K562 (cell line): ENCODE measurements at regions not wholly inside any gene's neighbourhood (a gene's known extent, or its start where the extent isn't known, plus 50 kb on each side); places are given as distances from the start of the nearest gene placed in this dataset.

ENCODE experiments used
- ATAC-seq: fragments of 200-7000 bp; cut with Tn5 transposase; 3 replicates; pipeline ENCODE4 v1.9.1; 2020; ENCODE audit warnings: moderate library complexity
- BruUV-seq: library from RNA; stranded (reverse); fragments of 400-500 nt; replicated peaks from 2 replicates; lab custom pipeline; 2021; lab: Mats Ljungman, UMichigan
- CTCF ChIA-PET: fragments of 300-600 bp; formaldehyde crosslinking; extraction: SDS; loops from one replicate; lab custom pipeline; 2021; ENCODE audit warnings: low intra/inter-chr PET ratio; lab: Yijun Ruan, JAX
- POLR2A ChIA-PET: fragments of 300-600, 350-650 bp; sonication (Branson Sonifier 250); formaldehyde crosslinking; extraction: SDS; loops from one replicate; lab custom pipeline; 2021; ENCODE audit warnings: antibody characterized with exemption, inconsistent platforms; lab: Yijun Ruan, JAX
- DNase-seq, 4 experiments: peaks; one replicate each; pipeline versions ENCODE4 v3.0.0 to v3.0.0-alpha.2; 2011 to 2018; ENCODE audit warnings: low spot score in 3 of 4, mixed read lengths in 3 of 4; ENCODE audit errors: extremely low read depth in 1 of 4
- FAIRE-seq: peaks from 2 replicates; lab custom pipeline; 2011; peaks lifted over from hg19 to GRCh38; lab: Jason Lieb, UNC
- H2AFZ ChIP-seq: 2 replicates; pipeline ENCODE4 v1.6.0; 2011; ENCODE audit warnings: low read depth, low read length, control low read depth, inconsistent platforms
- H3K27ac ChIP-seq: fragments of 200-600 bp; 3 replicates; pipeline ENCODE4 v1.8.0; 2011; ENCODE audit warnings: low read depth, mild to moderate bottlenecking, control low read depth, inconsistent platforms, low read length, moderate library complexity, mixed read lengths; ENCODE audit errors: extremely low read depth
- H3K27me3 ChIP-seq, 2 experiments: fragments of 300-600 bp in 1 of 2; 2 replicates in 1 of 2; 3 replicates in 1 of 2; pipeline versions ENCODE4 v1.6.0 to v1.8.0; 2011; ENCODE audit warnings: inconsistent platforms in 2 of 2, low read length in 2 of 2, mild to moderate bottlenecking in 1 of 2, mixed read lengths in 1 of 2, moderate library complexity in 1 of 2; ENCODE audit not compliant: control insufficient read depth in 2 of 2, insufficient read depth in 2 of 2
- H3K36me3 ChIP-seq: fragments of 300-600 bp; 3 replicates; pipeline ENCODE4 v1.8.0; 2011; ENCODE audit warnings: mild to moderate bottlenecking, low read length, inconsistent platforms; ENCODE audit not compliant: control insufficient read depth, insufficient read depth
- H3K4me1 ChIP-seq, 2 experiments: fragments of 200-600 bp in 1 of 2; replicated peaks in 1 of 2; 2 replicates in 1 of 2; 3 replicates in 1 of 2; pipeline versions ENCODE4 v1.5.1 to v1.8.0; 2011; ENCODE audit warnings: inconsistent platforms in 2 of 2, low read length in 2 of 2, mild to moderate bottlenecking in 1 of 2, mixed read lengths in 1 of 2, moderate library complexity in 1 of 2; ENCODE audit not compliant: control insufficient read depth in 2 of 2, insufficient read depth in 2 of 2
- H3K4me2 ChIP-seq: 2 replicates; pipeline ENCODE4 v1.6.1; 2011; ENCODE audit warnings: low read length, control low read depth, inconsistent platforms, mixed read lengths; ENCODE audit not compliant: insufficient read depth
- H3K4me3 ChIP-seq: fragments of 200-600 bp; sonication (generic), shearing (Covaris generic); 2 replicates; pipeline ENCODE4 v1.5.1; 2016; ENCODE audit warnings: control low read depth, inconsistent platforms
- H3K79me2 ChIP-seq: fragments of 200-600 bp; 3 replicates; pipeline ENCODE4 v1.8.0; 2011; ENCODE audit warnings: low read length, inconsistent platforms; ENCODE audit not compliant: control insufficient read depth, insufficient read depth
- H3K9ac ChIP-seq, 2 experiments: 2 replicates each; pipeline versions ENCODE4 v1.6.0 to v1.6.1; 2011; ENCODE audit warnings: low read depth in 2 of 2, low read length in 2 of 2, control low read depth in 1 of 2, inconsistent platforms in 1 of 2, mild to moderate bottlenecking in 1 of 2, mixed read lengths in 1 of 2; ENCODE audit not compliant: insufficient read depth in 1 of 2
- H3K9me1 ChIP-seq: one replicate; pipeline ENCODE4 v1.6.0; 2011; ENCODE audit warnings: inconsistent platforms, mild to moderate bottlenecking, low read length, moderate library complexity; ENCODE audit not compliant: control insufficient read depth, insufficient read depth
- H3K9me3 ChIP-seq: replicated peaks from 2 replicates; pipeline ENCODE4 v1.5.1; 2011; ENCODE audit warnings: low read depth, low read length, inconsistent platforms; ENCODE audit not compliant: control insufficient read depth, insufficient read depth
- H4K20me1 ChIP-seq: replicated peaks from 2 replicates; pipeline ENCODE4 v1.6.1; 2011; ENCODE audit warnings: low read length, inconsistent platforms, mixed read lengths; ENCODE audit not compliant: control insufficient read depth, insufficient read depth
- GATAD2B ChIP-seq: fragments of 450-650 bp; IDR thresholded peaks from 2 replicates; pipeline ENCODE4 v1.6.1; 2017; ENCODE audit warnings: mild to moderate bottlenecking, borderline replicate concordance
- ZNF232 ChIP-seq: sonication (generic); formaldehyde crosslinking; IDR thresholded peaks from 2 replicates; pipeline ENCODE4 v1.8.0; 2022; ENCODE audit warnings: mild to moderate bottlenecking, missing genetic modification reagents
- WGBS: fragments of 100-300 bp; shearing (Covaris generic); methylation state at CpG from one replicate; pipeline ENCODE4 v1.1.6; 2016; ENCODE audit warnings: low coverage, mixed read lengths; ENCODE audit not compliant: insufficient coverage; ENCODE audit errors: missing lambda C conversion rate; 5-methylcytosine and 5-hydroxymethylcytosine counted together
- in situ Hi-C: fragments of 300-500 bp; cut with MboI; formaldehyde crosslinking; loops from 4 replicates; pipeline ENCODE4 v1.15.0; 2018; ENCODE audit warnings: inconsistent platforms, mixed read lengths
- intact Hi-C: fragments of 100-400 bp; cut with micrococcal nuclease; formaldehyde crosslinking; loops from 2 replicates; pipeline ENCODE4 v1.14.2; 2022
- TF ChIP-seq, protein P1 (sequence below): fragments of 150-350 bp; conservative IDR thresholded peaks from 2 replicates; pipeline ENCODE4 v1.6.1; 2014; ENCODE audit warnings: low read length
- TF ChIP-seq, protein P2 (sequence below): fragments of 450-650 bp; IDR thresholded peaks from 2 replicates; pipeline ENCODE4 v1.6.1; 2016; ENCODE audit warnings: low read depth, mild to moderate bottlenecking, moderate library complexity

- TF ChIP-seq, protein P1, sequence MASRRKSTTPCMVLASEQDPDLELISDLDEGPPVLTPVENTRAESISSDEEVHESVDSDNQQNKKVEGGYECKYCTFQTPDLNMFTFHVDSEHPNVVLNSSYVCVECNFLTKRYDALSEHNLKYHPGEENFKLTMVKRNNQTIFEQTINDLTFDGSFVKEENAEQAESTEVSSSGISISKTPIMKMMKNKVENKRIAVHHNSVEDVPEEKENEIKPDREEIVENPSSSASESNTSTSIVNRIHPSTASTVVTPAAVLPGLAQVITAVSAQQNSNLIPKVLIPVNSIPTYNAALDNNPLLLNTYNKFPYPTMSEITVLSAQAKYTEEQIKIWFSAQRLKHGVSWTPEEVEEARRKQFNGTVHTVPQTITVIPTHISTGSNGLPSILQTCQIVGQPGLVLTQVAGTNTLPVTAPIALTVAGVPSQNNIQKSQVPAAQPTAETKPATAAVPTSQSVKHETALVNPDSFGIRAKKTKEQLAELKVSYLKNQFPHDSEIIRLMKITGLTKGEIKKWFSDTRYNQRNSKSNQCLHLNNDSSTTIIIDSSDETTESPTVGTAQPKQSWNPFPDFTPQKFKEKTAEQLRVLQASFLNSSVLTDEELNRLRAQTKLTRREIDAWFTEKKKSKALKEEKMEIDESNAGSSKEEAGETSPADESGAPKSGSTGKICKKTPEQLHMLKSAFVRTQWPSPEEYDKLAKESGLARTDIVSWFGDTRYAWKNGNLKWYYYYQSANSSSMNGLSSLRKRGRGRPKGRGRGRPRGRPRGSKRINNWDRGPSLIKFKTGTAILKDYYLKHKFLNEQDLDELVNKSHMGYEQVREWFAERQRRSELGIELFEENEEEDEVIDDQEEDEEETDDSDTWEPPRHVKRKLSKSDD, result no peak
- TF ChIP-seq, all 486 proteins: peak for 0
These were observed 295.3 kb upstream of the COL3A1 start (continued) for GRCh38 chr2:188678882-188679281.

GRCh38 chr2:188682838-188683237 is 291.3 kb upstream of the COL3A1 start:
- H3K79me2 ChIP-seq, result no peaks in the 10 kb centered on the region
- no peak overlapping the region for H3K9ac ChIP-seq
- H3K4me2 ChIP-seq, result no peak overlapping the region
- 0% methylated on average over 1 of the region's 1 CpG for WGBS
- POLR2A ChIA-PET, result no interaction called here
- no peak for DNase-seq
- no peak for FAIRE-seq
- no peaks in the 10 kb centered on the region for H3K9me1 ChIP-seq
- H3K36me3 ChIP-seq, result no peaks in the 10 kb centered on the region
- CTCF ChIA-PET, result no interaction called here
- intact Hi-C loops (no loop called here), in situ Hi-C loops (no loop called here)
- H4K20me1 ChIP-seq, result no peaks in the 10 kb centered on the region
- no peak for TF ChIP-seq ZNF232 (CRISPR knock-in tag)
- TF ChIP-seq, protein P2, sequence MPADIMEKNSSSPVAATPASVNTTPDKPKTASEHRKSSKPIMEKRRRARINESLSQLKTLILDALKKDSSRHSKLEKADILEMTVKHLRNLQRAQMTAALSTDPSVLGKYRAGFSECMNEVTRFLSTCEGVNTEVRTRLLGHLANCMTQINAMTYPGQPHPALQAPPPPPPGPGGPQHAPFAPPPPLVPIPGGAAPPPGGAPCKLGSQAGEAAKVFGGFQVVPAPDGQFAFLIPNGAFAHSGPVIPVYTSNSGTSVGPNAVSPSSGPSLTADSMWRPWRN, result no peak
- TF ChIP-seq GATAD2B, result no peak
- ATAC-seq, result no peak
- H3K4me3 ChIP-seq, result no peak overlapping the region
- no peak overlapping the region for H2AFZ ChIP-seq
- no peaks in the 10 kb centered on the region for H3K9me3 ChIP-seq
- H3K27ac ChIP-seq, result no peak overlapping the region
- no TSS peak for BruUV-seq
- no peaks in the 10 kb centered on the region for H3K27me3 ChIP-seq
- no peaks in the 10 kb centered on the region for H3K4me1 ChIP-seq
